ENCODE measurements at regions not wholly inside any gene's neighbourhood (a gene's known extent, or its start where the extent isn't known, plus 50 kb on each side); places are given as distances from the start of the nearest gene placed in this dataset.

DNA sequence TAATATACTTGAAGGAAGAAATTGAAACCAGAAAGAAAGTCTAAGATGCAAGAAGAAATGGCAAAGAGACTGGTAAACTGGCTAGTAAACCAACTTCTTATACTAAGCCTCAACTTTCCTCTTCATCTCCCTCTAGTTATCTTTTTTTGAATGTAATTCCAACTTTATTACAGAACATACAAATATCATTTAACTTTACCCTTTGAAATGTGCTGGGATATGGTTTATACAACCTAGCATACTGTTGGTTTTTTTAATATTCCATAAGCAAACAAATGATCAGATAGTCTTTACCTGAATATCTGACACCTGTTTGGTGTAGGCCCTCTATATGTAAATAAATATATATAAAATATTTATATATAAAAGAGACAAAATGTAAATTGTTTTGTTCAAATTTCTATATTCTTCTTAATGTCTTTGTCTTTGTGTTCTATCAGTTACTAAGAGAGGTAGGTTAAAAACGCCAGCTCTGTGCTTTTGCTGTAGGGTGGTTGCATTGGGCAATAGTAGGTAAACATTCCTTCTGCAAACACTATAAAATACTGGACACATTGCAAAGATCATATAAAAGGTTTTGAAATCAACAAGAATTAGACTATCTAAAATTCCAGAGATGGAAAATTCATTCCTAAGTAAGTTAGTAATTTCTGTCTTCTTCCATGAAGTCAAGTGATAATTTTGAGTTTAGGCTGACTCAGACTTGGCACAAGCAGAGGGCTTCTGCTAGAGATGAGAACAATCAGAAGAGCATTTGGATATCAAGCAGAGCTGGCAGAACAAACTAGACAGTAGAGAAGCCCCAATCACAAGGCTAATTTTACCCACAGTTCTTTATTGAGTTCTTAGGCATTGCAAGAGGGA is 383.3 kb downstream of the RFC3 start:
- no peak overlapping the region for H3K4me3 ChIP-seq
- no peak for DNase-seq
- no peak overlapping the region for H3K27ac ChIP-seq

DNA sequence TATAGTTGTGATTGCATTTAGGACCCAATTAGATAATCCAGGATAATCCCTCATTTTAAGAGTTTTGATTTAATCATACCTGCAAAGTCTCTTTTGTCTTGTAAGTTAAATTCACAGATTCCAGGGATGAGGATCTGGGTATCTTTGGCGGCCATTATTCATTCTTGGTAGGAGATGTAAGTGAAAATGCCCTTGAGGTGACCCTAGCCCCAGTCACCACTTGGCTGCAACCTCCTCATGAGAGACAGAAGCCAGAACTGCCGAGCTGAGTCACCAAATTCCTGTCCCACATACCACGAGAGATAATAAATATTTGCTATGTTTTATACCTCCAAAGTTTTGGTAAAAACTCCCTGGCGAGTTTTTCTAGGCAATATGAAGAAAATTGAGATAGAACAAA is 389.4 kb downstream of the RFC3 start:
- H3K27ac ChIP-seq = no peak overlapping the region
- H3K27me3 ChIP-seq = no peaks in the 10 kb centered on the region
- no peaks in the 10 kb centered on the region for H3K9me3 ChIP-seq (replicated peaks)
- H3K4me3 ChIP-seq = no peak overlapping the region
- DNase-seq = peak; percentile 29 to 32
- H3K36me3 ChIP-seq = no peaks in the 10 kb centered on the region
- peaks cover 7% of the 10 kb centered on the region for H3K4me1 ChIP-seq

More for the DNA sequence above, 383.3 kb downstream of the RFC3 start:
- Histone ChIP-seq H3K36me3 (no peaks in the 10 kb centered on the region), H3K9me3 (replicated peaks) (no peaks in the 10 kb centered on the region), H3K27me3 (no peaks in the 10 kb centered on the region), H3K4me1 (no peaks in the 10 kb centered on the region)

DNA sequence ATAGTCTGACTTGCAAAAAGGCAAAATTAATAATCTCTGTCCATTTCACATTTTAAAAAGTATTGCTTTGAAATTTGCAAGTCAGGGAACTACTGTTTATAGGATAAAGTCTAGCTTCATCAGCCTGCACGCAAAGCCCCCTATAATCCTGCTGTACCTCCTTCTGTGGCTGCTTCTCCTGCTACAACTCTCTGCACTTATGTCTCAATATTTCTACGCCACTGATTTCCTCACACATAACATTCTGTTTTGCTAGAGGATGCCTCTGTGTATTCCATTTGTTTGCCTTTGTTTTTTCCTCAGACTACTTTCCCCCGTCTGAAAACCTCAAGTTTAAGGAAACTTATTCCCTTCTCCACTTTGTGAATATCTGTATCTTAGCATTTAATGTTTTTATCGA is 389.9 kb downstream of the RFC3 start:
- Histone ChIP-seq H3K27ac (no peak overlapping the region), H3K36me3 (no peaks in the 10 kb centered on the region), H3K4me1 (peaks cover 7% of the 10 kb centered on the region), H3K27me3 (no peaks in the 10 kb centered on the region), H3K9me3 (replicated peaks) (no peaks in the 10 kb centered on the region), H3K4me3 (no peak overlapping the region)
- DNase-seq = no peak

DNA sequence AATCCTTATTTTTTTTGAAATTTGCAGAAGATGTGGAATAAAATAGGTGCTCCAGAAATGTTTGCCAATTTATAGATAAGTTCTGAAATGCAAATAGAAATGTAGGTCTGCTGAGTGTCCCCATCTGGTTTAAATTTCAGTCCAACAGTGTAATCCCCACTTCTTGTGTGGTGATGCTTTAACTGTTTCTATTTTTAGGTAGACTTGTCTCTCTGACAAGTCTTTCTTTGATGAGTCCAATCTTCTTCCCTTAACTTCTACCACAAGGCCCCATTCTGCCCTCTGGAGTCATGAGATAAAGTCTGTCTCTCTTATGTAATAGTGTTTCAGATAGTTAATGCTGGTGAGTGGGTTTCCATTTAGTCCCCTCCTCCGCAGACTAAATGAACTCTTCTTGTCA is 390.4 kb downstream of the RFC3 start:
- DNase-seq = no peak
- Histone ChIP-seq H3K27ac (no peak overlapping the region), H3K4me3 (no peak overlapping the region), H3K4me1 (peaks cover 7% of the 10 kb centered on the region), H3K27me3 (no peaks in the 10 kb centered on the region), H3K9me3 (replicated peaks) (no peaks in the 10 kb centered on the region), H3K36me3 (no peaks in the 10 kb centered on the region)

DNA sequence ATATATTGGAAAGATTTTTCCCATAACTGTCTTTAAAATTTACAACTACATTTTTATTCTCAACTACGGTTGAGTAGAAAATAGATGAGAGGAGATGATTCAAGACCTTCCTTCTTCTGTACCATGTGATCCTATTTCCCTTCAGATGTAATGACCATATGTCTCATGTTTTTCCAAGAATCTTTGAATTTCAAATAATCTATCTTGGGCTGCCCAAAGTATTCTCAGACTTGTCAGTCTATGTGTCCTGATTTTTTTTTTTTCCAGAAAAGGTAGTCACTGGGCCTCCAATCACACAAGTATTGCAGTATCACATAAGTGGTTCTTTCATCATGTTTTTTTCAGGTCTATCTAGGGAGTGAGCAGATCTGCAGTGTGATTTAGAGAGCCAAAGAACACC is 392.4 kb downstream of the RFC3 start:
- Histone ChIP-seq H3K9me3 (replicated peaks) (no peaks in the 10 kb centered on the region), H3K36me3 (no peaks in the 10 kb centered on the region), H3K4me3 (no peak overlapping the region), H3K27me3 (no peaks in the 10 kb centered on the region), H3K27ac (no peak overlapping the region), H3K4me1 (peaks cover 7% of the 10 kb centered on the region)
- no peak for DNase-seq

DNA sequence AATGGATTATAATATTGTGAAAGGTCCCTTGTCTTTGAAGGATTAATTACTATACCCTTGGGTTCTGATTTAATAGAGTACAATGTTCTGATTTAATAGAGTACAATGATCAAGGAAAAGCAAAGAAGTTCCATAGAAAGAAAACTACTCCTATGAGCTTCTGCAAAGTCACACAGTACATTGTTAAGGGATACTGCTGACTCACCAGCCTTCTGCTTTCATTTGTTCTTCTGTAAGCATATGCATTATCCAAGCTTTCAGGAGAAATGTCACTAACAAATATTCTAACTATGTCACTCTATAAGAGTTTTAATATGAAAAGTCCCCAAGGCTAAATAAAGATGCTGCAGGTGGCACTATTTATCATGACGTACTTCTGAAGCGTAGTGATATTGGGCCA is 396.7 kb downstream of the RFC3 start:
- no peaks in the 10 kb centered on the region for H3K27me3 ChIP-seq
- H3K9me3 ChIP-seq (replicated peaks) = no peaks in the 10 kb centered on the region
- H3K4me1 ChIP-seq = no peaks in the 10 kb centered on the region
- no peak for DNase-seq
- H3K36me3 ChIP-seq = no peaks in the 10 kb centered on the region
- H3K4me3 ChIP-seq = no peak overlapping the region
- no peak overlapping the region for H3K27ac ChIP-seq

DNA sequence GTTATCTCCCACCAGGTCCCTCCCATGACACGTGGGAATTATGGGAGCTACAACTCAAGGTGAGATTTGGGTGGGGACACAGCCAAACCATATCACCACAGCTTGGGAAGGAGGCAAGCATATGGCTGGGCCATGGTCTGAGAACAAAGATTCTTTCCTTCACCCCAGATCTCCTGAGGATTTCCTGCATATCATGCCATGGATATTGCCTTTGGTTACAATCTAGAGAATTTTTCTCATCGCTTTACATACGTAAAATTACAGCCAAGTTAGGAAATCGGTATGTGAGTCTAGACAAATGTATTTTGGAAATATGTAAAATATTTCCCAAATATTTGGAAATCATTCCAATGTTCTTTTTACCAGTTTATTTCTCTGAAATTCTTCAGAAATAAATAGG is 398.3 kb downstream of the RFC3 start:
- H3K27me3 ChIP-seq = no peaks in the 10 kb centered on the region
- DNase-seq = no peak

DNA sequence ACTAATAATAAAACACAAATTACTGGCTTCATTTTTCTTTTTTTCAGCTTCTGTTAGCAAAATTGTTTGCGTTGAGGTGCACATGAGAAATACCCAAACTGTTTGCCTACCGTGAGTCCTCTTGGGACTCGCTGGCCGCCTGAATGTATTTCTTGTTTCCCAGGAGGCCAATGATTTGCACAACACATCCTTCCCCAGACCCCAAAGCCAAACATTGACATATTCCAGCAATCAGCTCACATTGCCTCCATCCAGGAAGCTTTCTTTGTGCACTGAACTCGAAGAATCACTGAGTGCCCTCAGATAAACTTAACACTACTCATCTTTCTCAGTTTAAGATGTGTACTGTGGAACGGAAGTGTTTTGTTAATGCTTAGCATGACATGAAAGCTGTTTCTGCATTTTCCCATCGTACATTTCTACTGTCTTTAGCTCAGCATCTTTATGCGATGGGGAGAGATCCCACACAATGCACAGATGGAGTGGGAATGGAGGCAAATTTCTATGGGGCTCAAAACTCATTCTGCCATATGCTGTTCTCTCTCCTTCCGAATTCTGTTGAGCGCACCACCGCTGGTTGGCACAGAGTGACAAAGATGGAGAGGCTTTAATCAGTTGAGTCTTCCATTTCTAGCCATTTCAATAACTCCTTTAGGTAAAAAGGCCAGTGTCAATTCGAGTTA is 399.5 kb downstream of the RFC3 start:
- H3K27me3 ChIP-seq = no peaks in the 10 kb centered on the region

More for the DNA sequence above, 398.3 kb downstream of the RFC3 start:
- no peak overlapping the region for H3K4me3 ChIP-seq
- H3K36me3 ChIP-seq = no peaks in the 10 kb centered on the region
- H3K9me3 ChIP-seq (replicated peaks) = no peaks in the 10 kb centered on the region
- no peaks in the 10 kb centered on the region for H3K4me1 ChIP-seq
- no peak overlapping the region for H3K27ac ChIP-seq

DNA sequence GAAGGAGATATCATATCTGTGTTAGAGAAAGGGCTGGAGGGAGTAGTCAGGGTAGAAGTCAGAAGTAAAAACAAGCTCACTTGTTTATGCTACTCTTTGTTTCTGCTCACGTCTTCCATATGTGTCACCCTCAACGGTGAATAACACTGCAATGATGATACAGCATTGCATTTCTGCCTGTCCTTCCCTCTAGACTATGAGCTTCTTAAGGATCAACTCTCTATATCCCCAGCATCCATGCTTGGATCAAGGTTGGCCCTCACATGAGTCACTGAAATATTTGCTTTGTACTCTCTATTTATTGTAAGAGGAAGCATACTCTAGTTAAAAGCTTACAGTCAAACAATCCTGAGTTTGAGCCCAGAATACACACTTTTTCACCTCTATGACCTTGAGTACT is 406.0 kb downstream of the RFC3 start:
- Histone ChIP-seq H3K27me3 (no peaks in the 10 kb centered on the region), H3K27ac (no peak overlapping the region), H3K36me3 (no peaks in the 10 kb centered on the region), H3K4me3 (no peak overlapping the region), H3K4me1 (no peaks in the 10 kb centered on the region), H3K9me3 (replicated peaks) (no peaks in the 10 kb centered on the region)
- DNase-seq = no peak

More for the DNA sequence above, 399.5 kb downstream of the RFC3 start:
- Histone ChIP-seq H3K9me3 (replicated peaks) (no peaks in the 10 kb centered on the region), H3K36me3 (no peaks in the 10 kb centered on the region), H3K27ac (no peak overlapping the region), H3K4me1 (no peaks in the 10 kb centered on the region), H3K4me3 (no peak overlapping the region)
- no peak for DNase-seq

DNA sequence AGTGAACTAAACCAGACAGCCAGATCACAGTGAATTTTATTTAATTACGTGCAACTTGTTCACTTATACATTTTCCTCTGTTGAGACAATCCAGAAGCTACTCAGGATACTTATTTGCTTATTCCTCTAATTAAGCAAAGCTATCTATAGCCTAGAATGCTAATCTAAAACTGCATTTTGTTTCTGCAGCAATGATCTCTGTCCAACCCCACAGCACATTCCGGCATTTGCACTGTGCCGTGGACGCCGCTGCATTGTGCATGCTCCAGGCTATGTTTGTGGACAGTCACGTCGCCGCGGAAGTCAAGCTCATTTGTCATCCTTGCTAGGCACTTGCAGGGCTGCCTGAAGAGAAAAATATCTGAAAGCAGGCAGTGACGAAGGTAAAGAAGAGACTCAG is 406.9 kb downstream of the RFC3 start:
- no peak overlapping the region for H3K27ac ChIP-seq
- H3K36me3 ChIP-seq = no peaks in the 10 kb centered on the region
- H3K4me3 ChIP-seq = no peak overlapping the region
- no peaks in the 10 kb centered on the region for H3K27me3 ChIP-seq
- no peaks in the 10 kb centered on the region for H3K4me1 ChIP-seq
- no peak for DNase-seq
- H3K9me3 ChIP-seq (replicated peaks) = no peaks in the 10 kb centered on the region

DNA sequence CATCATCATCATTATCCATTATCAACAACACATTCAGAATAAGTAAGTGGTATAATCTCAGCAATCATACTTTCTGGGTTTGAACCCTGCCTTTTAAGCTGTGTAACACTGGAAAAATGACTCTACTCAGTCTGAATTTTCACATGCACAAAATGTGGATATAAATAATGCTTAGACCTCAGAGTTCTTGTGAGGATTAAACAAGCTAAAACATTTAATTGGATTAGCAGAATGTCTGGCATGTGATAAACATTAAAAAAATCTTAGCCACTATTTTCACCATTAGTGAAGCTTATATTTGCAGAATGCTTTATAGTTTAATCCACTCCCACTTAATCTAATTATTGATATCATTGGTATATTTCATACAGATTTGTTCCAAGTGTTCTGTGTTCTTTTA is 412.3 kb downstream of the RFC3 start:
- Histone ChIP-seq H3K27ac (no peak overlapping the region), H3K4me1 (no peaks in the 10 kb centered on the region), H3K4me3 (no peak overlapping the region), H3K27me3 (no peaks in the 10 kb centered on the region), H3K9me3 (replicated peaks) (no peaks in the 10 kb centered on the region), H3K36me3 (no peaks in the 10 kb centered on the region)
- DNase-seq = no peak

DNA sequence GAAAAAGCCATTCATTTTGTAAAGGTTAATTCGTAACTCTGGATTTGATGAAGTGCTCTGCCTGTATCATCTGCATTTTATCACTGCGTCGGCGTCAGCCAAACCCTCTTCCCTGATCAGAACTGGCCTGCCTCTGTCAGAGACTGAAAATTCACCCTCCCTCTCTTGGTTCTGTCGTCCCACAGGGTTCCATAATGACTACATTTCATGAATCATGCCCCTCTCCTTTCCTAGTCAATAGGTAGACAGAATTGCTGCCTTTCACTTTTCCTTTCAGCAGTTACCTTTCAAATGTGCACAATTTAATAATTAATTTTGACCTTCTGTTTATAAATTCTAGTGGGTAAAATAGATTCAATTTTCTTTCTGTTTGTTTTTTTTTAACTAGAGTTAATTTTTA is 423.4 kb downstream of the RFC3 start:
- Histone ChIP-seq H3K4me3 (no peak overlapping the region), H3K27ac (no peak overlapping the region), H3K9me3 (replicated peaks) (no peaks in the 10 kb centered on the region), H3K4me1 (no peaks in the 10 kb centered on the region), H3K27me3 (no peaks in the 10 kb centered on the region), H3K36me3 (no peaks in the 10 kb centered on the region)
- DNase-seq = no peak

DNA sequence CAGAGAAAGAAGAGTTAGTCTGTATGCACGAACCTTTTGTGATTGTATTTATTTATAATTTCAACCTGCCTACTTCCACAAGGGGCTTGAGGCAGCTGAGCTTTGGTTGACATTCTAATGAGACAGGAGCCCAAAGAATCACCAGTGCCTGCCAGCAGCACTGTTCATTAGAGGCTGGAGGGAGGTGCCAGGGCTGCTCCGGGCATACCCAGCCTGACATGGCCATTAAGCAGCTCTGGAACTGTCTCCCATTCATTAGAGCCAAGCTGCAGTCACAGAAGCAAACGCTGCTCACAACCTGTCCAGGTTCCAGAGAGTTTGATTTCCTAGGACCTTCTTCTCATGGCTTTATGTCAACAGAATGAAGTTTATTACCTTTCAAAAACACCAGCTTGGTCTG is 425.5 kb downstream of the RFC3 start:
- H3K27ac ChIP-seq = no peak overlapping the region
- DNase-seq = no peak
- no peaks in the 10 kb centered on the region for H3K36me3 ChIP-seq
- no peaks in the 10 kb centered on the region for H3K4me1 ChIP-seq
- no peaks in the 10 kb centered on the region for H3K9me3 ChIP-seq (replicated peaks)
- H3K27me3 ChIP-seq = no peaks in the 10 kb centered on the region
- H3K4me3 ChIP-seq = no peak overlapping the region

DNA sequence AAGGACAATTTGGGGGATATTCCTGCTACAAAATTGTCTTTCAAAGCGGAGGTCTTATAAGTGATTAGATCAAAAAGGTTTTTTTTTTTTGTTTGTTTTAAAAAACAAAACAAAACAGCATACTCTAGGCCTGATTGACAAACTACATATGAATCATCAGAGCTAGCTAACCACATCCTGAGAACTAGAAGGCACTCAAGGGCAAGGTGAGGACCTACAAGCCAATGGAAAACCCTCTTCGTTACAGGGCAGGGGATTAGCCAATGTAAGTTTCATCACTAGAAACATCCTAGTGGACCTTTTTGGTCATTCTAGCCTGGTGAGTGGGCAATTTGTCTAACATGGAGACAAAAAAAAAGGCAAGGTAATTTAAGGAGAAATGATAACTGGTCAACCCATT is 428.6 kb downstream of the RFC3 start:
- H3K4me1 ChIP-seq = no peaks in the 10 kb centered on the region
- no peak overlapping the region for H3K4me3 ChIP-seq
- no peak overlapping the region for H3K27ac ChIP-seq
- H3K9me3 ChIP-seq (replicated peaks) = no peaks in the 10 kb centered on the region
- H3K27me3 ChIP-seq = no peaks in the 10 kb centered on the region
- no peak for DNase-seq
- no peaks in the 10 kb centered on the region for H3K36me3 ChIP-seq

DNA sequence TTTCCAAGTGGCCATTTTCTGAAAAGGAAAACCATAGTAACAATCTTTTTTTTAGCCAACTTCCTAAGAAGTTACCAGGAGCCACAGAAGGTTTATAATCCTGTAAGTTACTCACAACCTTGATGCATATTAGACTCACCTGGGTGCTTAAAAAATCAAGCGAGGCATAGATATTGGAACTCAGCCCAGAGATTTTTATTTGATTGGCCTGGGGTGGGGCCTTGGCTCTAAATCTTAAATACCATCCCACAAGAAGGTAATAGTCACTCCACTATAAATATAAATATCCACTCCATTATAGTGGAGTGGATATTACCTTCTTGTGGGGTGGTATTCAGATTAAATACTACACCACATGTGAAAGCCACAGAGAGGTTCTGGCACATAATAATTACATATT is 429.6 kb downstream of the RFC3 start:
- Histone ChIP-seq H3K4me3 (no peak overlapping the region), H3K36me3 (no peaks in the 10 kb centered on the region), H3K27me3 (no peaks in the 10 kb centered on the region), H3K4me1 (no peaks in the 10 kb centered on the region), H3K27ac (no peak overlapping the region), H3K9me3 (replicated peaks) (no peaks in the 10 kb centered on the region)
- no peak for DNase-seq

All from SJCRH30 (cell line).